Epithelial cell of prostate (primary cell): ENCODE measurements at regions not wholly inside any gene's neighbourhood (a gene's known extent, or its start where the extent isn't known, plus 50 kb on each side); places are given as distances from the start of the nearest gene placed in this dataset.
"Not testable (repeated sequence)": the region's sequence is repeated elsewhere in the genome, so short reads cannot be mapped to it uniquely, and the experiment has no call there.

Experiments used
- DNase-seq: peaks from one replicate; pipeline ENCODE4 v3.0.0-alpha.2; 2011; ENCODE audit warnings: low read depth, low spot score
- H3K27ac ChIP-seq: fragments of 450-650 bp; 2 replicates; pipeline ENCODE4 v1.5.1; 2017; ENCODE audit warnings: mild to moderate bottlenecking

- no peak overlapping the region for H3K27ac ChIP-seq
- DNase-seq: no peak
Measured at GRCh38 chr16:86737083-86737482, 158.7 kb downstream of the FOXL1 start.

GRCh38 chr16:86738322-86738721 lies 160.0 kb downstream of the FOXL1 start:
- DNase-seq, H3K27ac ChIP-seq: not testable (repeated sequence)

- no peak for DNase-seq
- no peak overlapping the region for H3K27ac ChIP-seq
Measured at GRCh38 chr16:86739178-86739577, 160.8 kb downstream of the FOXL1 start.

- H3K27ac ChIP-seq: no peak overlapping the region
- DNase-seq: no peak
Measured at GRCh38 chr16:86739808-86740207, 161.5 kb downstream of the FOXL1 start.

- no peak for DNase-seq
- H3K27ac ChIP-seq: no peak overlapping the region
Measured at GRCh38 chr16:86740298-86740697, 161.9 kb downstream of the FOXL1 start.

GRCh38 chr16:86740906-86741799 lies 162.8 kb downstream of the FOXL1 start:
- no peak for DNase-seq
- H3K27ac ChIP-seq: peak overlapping the region; percentile 35

- no peak overlapping the region for H3K27ac ChIP-seq
- DNase-seq: no peak
Measured at GRCh38 chr16:86747761-86748160, 169.4 kb downstream of the FOXL1 start.

- no peak overlapping the region for H3K27ac ChIP-seq
- no peak for DNase-seq
Measured at GRCh38 chr16:86748652-86749051, 170.3 kb downstream of the FOXL1 start.

GRCh38 chr16:86751076-86752030 lies 173.0 kb downstream of the FOXL1 start:
- H3K27ac ChIP-seq: peak overlapping the region; percentile 15
- DNase-seq: no peak

GRCh38 chr16:86752582-86753175 lies 174.3 kb downstream of the FOXL1 start:
- no peak for DNase-seq
- no peak overlapping the region for H3K27ac ChIP-seq

- DNase-seq: no peak
- no peak overlapping the region for H3K27ac ChIP-seq
Measured at GRCh38 chr16:86753399-86753798, 175.1 kb downstream of the FOXL1 start.

- no peak overlapping the region for H3K27ac ChIP-seq
- DNase-seq: no peak
Measured at GRCh38 chr16:86755571-86756006, 177.2 kb downstream of the FOXL1 start.

- no peak overlapping the region for H3K27ac ChIP-seq
- DNase-seq: no peak
Measured at GRCh38 chr16:86756882-86757703, 178.7 kb downstream of the FOXL1 start.

GRCh38 chr16:86757704-86758040 lies 179.3 kb downstream of the FOXL1 start:
- no peak overlapping the region for H3K27ac ChIP-seq

GRCh38 chr16:86758932-86759331 lies 180.6 kb downstream of the FOXL1 start:
- H3K27ac ChIP-seq: no peak overlapping the region
- DNase-seq: no peak

More at GRCh38 chr16:86757704-86758040, 179.3 kb downstream of the FOXL1 start:
- DNase-seq: no peak

- DNase-seq: no peak
- no peak overlapping the region for H3K27ac ChIP-seq
Measured at GRCh38 chr16:86761111-86762031, 183.0 kb downstream of the FOXL1 start.

GRCh38 chr16:86762095-86762494 lies 183.7 kb downstream of the FOXL1 start:
- no peak for DNase-seq
- no peak overlapping the region for H3K27ac ChIP-seq

- H3K27ac ChIP-seq: no peak overlapping the region
- DNase-seq: no peak
Measured at GRCh38 chr16:86763819-86764218, 185.5 kb downstream of the FOXL1 start.

- DNase-seq: no peak
- H3K27ac ChIP-seq: no peak overlapping the region
Measured at GRCh38 chr16:86764551-86764950, 186.2 kb downstream of the FOXL1 start.
